ENCODE measurements at regions not wholly inside any gene's neighbourhood (a gene's known extent, or its start where the extent isn't known, plus 50 kb on each side); places are given as distances from the start of the nearest gene placed in this dataset.
A peak's percentile ranks its signal among the peaks of the same experiment; 100 is the strongest.
"Not testable (repeated sequence)": the region's sequence is repeated elsewhere in the genome, so short reads cannot be mapped to it uniquely, and the experiment has no call there.

- DNase-seq = no peak
These were observed 396.8 kb downstream of the FAM72C start for GRCh38 chr1:143574891-143575520.

- not testable (repeated sequence) for DNase-seq
These were observed 399.1 kb downstream of the FAM72C start for GRCh38 chr1:143572661-143573060.

DNA sequence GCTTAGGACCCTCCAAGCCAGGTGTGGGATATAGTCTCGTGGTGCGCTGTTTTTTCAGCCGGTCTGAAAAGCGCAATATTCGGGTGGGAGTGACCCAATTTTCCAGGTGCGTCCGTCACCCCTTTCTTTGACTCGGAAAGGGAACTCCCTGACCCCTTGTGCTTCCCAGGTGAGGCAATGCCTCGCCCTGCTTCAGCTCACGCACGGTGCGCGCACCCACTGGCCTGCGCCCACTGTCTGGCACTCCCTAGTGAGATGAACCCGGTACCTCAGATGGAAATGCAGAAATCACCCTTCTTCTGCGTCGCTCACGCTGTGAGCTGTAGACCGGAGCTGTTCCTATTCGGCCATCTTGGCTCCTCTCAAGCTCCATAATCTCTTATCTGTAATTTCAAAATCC, 408.0 kb downstream of the FAM72C start:
- not testable (repeated sequence) for DNase-seq

DNA sequence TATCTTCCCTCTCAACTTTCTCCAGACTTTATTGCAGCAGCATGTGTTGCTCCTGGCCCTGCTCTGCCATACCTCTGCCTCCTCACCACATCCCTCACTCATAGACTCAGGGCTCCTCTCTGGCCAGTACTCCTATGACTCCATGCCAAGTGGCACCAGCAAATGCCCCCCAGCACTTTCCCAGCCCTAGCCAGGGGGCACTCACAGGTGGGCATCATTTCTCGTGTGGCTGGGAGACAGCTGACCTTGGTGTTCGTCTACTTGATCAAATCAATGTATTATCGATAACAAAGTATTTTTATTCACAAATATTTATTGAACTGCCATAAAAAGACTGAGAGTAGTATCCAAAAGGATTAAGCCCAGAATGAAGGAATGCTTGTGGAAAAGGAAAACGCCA, 418.2 kb downstream of the FAM72C start:
- DNase-seq = no peak

GRCh38 chr1:143504703-143505102, 467.1 kb downstream of the FAM72C start:
- not testable (repeated sequence) for DNase-seq

GRCh38 chr1:143504080-143504479, 467.7 kb downstream of the FAM72C start:
- DNase-seq = not testable (repeated sequence)

DNA sequence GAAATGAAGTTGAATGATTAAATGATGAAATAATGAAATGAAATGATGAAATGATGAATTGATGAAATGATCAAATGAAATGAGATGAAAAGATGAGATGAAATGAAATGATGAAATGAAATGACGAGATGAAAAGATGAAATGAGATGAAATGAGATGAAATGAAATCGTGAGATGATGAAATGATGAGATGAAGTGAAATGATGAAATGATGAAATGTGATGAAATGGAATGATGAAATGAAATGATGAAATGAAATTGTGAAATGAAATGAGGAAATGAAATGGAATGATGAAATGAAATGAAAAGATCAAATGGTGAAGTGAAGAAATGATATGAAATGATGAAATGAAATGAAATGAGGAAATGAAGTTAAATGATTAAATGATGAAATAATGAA, 468.7 kb downstream of the FAM72C start:
- DNase-seq = not testable (repeated sequence)

DNA sequence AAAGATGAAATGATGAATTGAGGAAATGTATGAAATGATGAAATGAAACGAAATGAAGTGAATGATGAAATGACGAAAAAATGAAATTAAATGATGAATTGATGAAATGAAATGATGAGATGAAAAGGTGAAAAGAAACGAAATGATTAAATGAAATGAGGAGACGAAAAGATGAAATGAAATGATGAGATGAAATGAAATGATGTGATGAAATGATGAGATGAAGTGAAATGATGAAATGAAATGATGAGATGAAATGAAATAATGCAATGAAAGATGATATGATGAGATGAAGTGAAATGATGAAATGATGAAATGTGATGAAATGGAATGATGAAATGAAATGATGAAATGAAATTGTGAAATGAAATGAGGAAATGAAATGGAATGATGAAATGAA, 469.7 kb downstream of the FAM72C start:
- not testable (repeated sequence) for DNase-seq

DNA sequence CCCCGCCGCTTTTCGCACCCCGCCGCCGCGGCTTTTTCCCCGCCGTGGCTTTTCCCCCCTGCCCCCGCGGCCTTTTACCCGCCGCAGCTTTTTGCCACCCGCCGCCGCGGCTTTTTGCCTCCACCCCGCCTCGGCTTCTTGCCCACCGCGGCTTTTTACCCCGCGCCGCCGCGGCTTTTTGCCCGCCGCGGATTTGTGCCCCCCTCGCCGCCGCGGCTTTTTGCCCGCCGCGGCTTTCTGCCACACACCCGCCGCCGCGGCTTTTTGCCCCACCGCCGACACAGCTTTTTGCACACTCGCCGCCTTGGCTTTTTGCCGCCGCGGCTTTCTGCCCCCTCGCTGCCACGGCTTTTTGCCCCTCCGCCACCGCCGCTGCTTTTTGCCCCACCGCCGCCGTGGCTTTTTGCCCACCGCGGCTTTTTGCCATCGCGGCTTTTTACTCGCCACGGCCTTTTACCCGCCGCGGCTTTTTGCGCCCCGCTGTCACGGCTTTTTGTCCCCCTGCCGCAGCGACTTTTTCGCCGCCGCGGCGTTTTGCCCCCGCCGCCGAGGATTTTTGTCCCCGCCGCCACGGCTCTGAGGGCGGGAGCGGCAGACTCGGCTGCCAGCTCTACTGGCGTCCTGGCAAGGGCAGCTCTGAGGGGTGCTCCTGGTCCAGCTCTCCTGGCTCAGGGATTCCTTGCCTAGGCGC, 473.6 kb downstream of the FAM72C start:
- DNase-seq = peak; percentile 13

DNA sequence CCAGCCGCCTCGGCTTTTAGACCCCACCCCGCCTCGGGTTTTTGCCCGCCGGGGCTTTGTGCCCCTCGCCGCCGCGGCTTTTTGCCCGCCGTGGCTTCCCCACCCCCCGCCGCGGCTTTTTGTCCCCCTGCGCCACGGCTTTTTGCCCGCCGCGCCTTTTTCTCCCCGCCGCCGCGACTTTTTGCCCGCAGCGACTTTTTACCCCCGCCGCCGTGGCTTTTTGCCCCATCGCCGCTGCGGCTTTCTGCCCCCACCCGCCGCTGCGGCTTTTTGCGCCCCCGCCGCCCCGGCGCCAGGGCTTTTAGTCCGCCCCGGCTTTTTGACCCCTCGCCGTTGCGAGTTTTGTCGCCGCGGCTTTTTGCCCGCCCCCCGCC, 474.4 kb downstream of the FAM72C start:
- no peak for DNase-seq

DNA sequence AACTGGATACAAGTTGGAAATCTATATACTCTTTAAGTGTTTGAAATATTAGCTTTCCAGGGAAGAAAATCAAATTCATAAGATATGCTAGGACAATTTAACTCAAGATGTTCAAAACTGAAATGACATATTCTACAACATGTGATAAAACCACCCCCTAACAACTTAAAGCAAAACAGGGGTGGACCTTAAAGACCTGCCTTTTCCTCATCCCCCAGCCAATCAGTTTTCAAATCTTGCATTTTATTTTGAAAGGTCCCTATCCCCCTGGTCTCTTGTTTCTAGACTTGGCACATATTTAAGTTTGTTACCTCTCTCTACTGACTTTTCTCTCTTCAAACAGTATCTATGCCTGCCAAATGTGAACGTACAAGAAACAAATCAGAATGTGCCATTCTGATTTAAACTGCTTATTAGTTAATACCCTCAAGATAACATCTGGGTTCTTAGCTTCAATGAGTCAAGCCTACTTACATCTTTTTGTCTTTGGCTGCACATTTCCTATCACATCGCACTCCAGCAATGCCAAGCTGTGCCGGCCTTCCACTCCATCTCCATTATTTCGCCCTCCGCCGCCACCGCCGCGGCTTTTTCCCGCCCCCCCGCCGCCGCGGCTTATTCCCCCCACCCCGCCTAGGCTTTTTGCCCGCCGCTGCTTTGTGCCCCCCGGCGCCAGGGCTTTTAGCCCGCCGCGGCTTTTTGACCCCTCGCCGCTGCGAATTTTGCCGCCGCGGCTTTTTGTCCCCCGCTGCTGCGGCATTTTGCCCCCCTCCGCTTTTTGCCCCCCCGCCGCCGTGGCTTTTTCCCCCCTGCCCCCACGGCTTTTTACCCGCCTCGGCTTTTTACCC, 475.0 kb downstream of the FAM72C start:
- DNase-seq = not testable (repeated sequence)

All from CD4-positive, alpha-beta T cell treated with Interleukin-17A for 1 hour (primary cell).